RPMI7951 (cell line): ENCODE measurements at regions not wholly inside any gene's neighbourhood (a gene's known extent, or its start where the extent isn't known, plus 50 kb on each side); places are given as distances from the start of the nearest gene placed in this dataset.

Experiments used
- DNase-seq: peaks from one replicate; pipeline ENCODE4 v3.0.0-alpha.2; 2012; ENCODE audit warnings: low read depth

GRCh38 chr6:11633741-11634509 lies 96.4 kb downstream of the TMEM170B start:
- DNase-seq, result no peak

GRCh38 chr6:11634948-11635347 lies 97.4 kb downstream of the TMEM170B start:
- no peak for DNase-seq

GRCh38 chr6:11636121-11636520 lies 98.6 kb downstream of the TMEM170B start:
- no peak for DNase-seq

GRCh38 chr6:11637266-11637665 lies 99.7 kb downstream of the TMEM170B start:
- no peak for DNase-seq

GRCh38 chr6:11639376-11640235 lies 102.1 kb downstream of the TMEM170B start:
- no peak for DNase-seq

GRCh38 chr6:11640486-11640885 lies 102.9 kb downstream of the TMEM170B start:
- no peak for DNase-seq

GRCh38 chr6:11644071-11644470 lies 106.5 kb downstream of the TMEM170B start:
- DNase-seq, result no peak

GRCh38 chr6:11644601-11645000 lies 107.1 kb downstream of the TMEM170B start:
- DNase-seq, result no peak

- DNase-seq, result no peak
These were observed 107.5 kb downstream of the TMEM170B start for GRCh38 chr6:11645016-11645415.

- DNase-seq, result no peak
These were observed 110.9 kb downstream of the TMEM170B start for GRCh38 chr6:11648436-11648775.

GRCh38 chr6:11648889-11649288 lies 111.3 kb downstream of the TMEM170B start:
- no peak for DNase-seq

GRCh38 chr6:11650025-11650696 lies 112.6 kb downstream of the TMEM170B start:
- DNase-seq, result peak; percentile 58

- DNase-seq, result no peak
These were observed 113.2 kb downstream of the TMEM170B start for GRCh38 chr6:11650711-11651110.

GRCh38 chr6:11653028-11653583 lies 115.6 kb downstream of the TMEM170B start:
- peak; percentile 91 for DNase-seq

GRCh38 chr6:11654876-11655275 lies 117.3 kb downstream of the TMEM170B start:
- no peak for DNase-seq

GRCh38 chr6:11656491-11656890 lies 118.9 kb downstream of the TMEM170B start:
- DNase-seq, result no peak

- no peak for DNase-seq
These were observed 118.8 kb downstream of the ADTRP start for GRCh38 chr6:11659757-11660156.

- DNase-seq, result no peak
These were observed 116.3 kb downstream of the ADTRP start for GRCh38 chr6:11662323-11662722.

- no peak for DNase-seq
These were observed 115.1 kb downstream of the ADTRP start for GRCh38 chr6:11663519-11663918.
